Naive thymus-derived CD8-positive, alpha-beta T cell (primary cell): ENCODE measurements at regions not wholly inside any gene's neighbourhood (a gene's known extent, or its start where the extent isn't known, plus 50 kb on each side); places are given as distances from the start of the nearest gene placed in this dataset.

Experiments
- ATAC-seq, 2 donors: fragments of 150-1000 bp; cut with Tn5 transposase in 1 of 2; sonication (Bioruptor Pico), chemical (Tn5 transposase) in 1 of 2; 1 replicate in 1 of 2; 2 replicates in 1 of 2; pipeline ENCODE4 v1.10.0; 2021; ENCODE audit warnings: mild to moderate bottlenecking in 2 of 2, moderate library complexity in 2 of 2
- POLR2A ChIA-PET: fragments of 350-600 bp; sonication (Branson Sonifier 250); formaldehyde crosslinking; loops from one replicate; lab custom pipeline; 2021; ENCODE audit warnings: antibody characterized with exemption; lab: Charles Lee
- DNase-seq, 10 donors: peaks; one replicate each; pipeline versions ENCODE4 v3.0.0 to v3.0.0-alpha.2; 2020 to 2022
- H3K27ac Mint-ChIP-seq, 10 donors: one replicate each; pipeline ENCODE4 v1.8.0; 2020 to 2022; ENCODE audit warnings: mild to moderate bottlenecking in 10 of 10, mixed read lengths in 10 of 10, moderate library complexity in 4 of 10, inconsistent platforms in 1 of 10
- H3K27me3 Mint-ChIP-seq, 5 donors: one replicate each; pipeline ENCODE4 v1.8.0; 2021 to 2022; ENCODE audit warnings: mixed read lengths in 5 of 5
- H3K36me3 Mint-ChIP-seq, 3 donors: one replicate each; pipeline ENCODE4 v1.8.0; 2020 to 2022; ENCODE audit warnings: mixed read lengths in 3 of 3, mild to moderate bottlenecking in 2 of 3, inconsistent platforms in 1 of 3
- H3K4me1 Mint-ChIP-seq, 4 donors: one replicate each; pipeline ENCODE4 v1.8.0; 2021 to 2022; ENCODE audit warnings: mixed read lengths in 4 of 4
- H3K4me3 Mint-ChIP-seq, 10 donors: one replicate each; pipeline ENCODE4 v1.8.0; 2020 to 2022; ENCODE audit warnings: mild to moderate bottlenecking in 10 of 10, mixed read lengths in 10 of 10, moderate library complexity in 6 of 10, inconsistent platforms in 1 of 10
- H3K9me3 Mint-ChIP-seq, 9 donors: one replicate each; pipeline ENCODE4 v1.8.0; 2020 to 2022; ENCODE audit warnings: mixed read lengths in 9 of 9, mild to moderate bottlenecking in 3 of 9, inconsistent platforms in 1 of 9, moderate library complexity in 1 of 9

GRCh38 chr14:29236848-29237247, 470.3 kb downstream of the FOXG1 start:
- ATAC-seq (no peak), DNase-seq (no peak)
- no peaks in the 10 kb centered on the region for H3K27me3 Mint-ChIP-seq
- no peak overlapping the region for H3K4me3 Mint-ChIP-seq
- H3K27ac Mint-ChIP-seq, result no peak overlapping the region
- no peaks in the 10 kb centered on the region for H3K36me3 Mint-ChIP-seq
- H3K4me1 Mint-ChIP-seq, result no peaks in the 10 kb centered on the region
- peaks cover 0 to 15% (median 4%) of the 10 kb centered on the region in 9 donors for H3K9me3 Mint-ChIP-seq
- POLR2A ChIA-PET, result no interaction called here

- H3K36me3 Mint-ChIP-seq, result no peaks in the 10 kb centered on the region
- DNase-seq (no peak), ATAC-seq (no peak)
- peaks cover 2 to 17% (median 5%) of the 10 kb centered on the region in 9 donors for H3K9me3 Mint-ChIP-seq
- no peak overlapping the region for H3K27ac Mint-ChIP-seq
- H3K27me3 Mint-ChIP-seq, result no peaks in the 10 kb centered on the region
- POLR2A ChIA-PET, result no interaction called here
- H3K4me3 Mint-ChIP-seq, result no peak overlapping the region
- no peaks in the 10 kb centered on the region for H3K4me1 Mint-ChIP-seq
Measured at GRCh38 chr14:29240066-29240465, 473.5 kb downstream of the FOXG1 start.

- H3K27me3 Mint-ChIP-seq, result no peaks in the 10 kb centered on the region
- no peak for DNase-seq
- no peaks in the 10 kb centered on the region for H3K4me1 Mint-ChIP-seq
- H3K4me3 Mint-ChIP-seq, result no peak overlapping the region
- POLR2A ChIA-PET, result no interaction called here
- H3K27ac Mint-ChIP-seq, result no peak overlapping the region
- H3K9me3 Mint-ChIP-seq, result peaks cover 2 to 28% (median 15%) of the 10 kb centered on the region in 9 donors
- ATAC-seq, result no peak
- H3K36me3 Mint-ChIP-seq, result no peaks in the 10 kb centered on the region
Measured at GRCh38 chr14:29242755-29243754, 476.5 kb downstream of the FOXG1 start.

DNA sequence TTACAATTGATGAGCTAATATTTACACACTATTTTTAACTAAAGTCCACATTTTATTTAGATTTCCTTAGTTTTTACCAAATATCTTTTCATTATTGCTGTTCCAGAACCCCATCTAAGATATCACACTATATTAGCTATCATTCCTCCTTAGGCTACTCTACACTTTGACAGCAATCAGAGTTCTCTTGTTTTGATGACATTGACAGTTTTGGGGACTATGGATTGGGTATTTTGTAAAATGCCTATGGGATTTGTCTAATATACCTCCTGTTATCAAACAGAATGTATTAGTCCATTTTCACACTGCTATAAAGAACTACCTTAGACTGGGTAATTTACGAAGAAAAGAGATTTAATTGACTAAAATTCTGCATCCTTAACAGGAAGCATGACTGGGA, 489.1 kb downstream of the FOXG1 start:
- Mint-ChIP-seq H3K27me3 (no peaks in the 10 kb centered on the region), H3K4me1 (no peaks in the 10 kb centered on the region), H3K9me3 (peaks cover 0 to 31% (median 15%) of the 10 kb centered on the region in 9 donors), H3K4me3 (no peak overlapping the region), H3K36me3 (peaks cover 0 to 6% (median 0%) of the 10 kb centered on the region in 3 donors), H3K27ac (no peak overlapping the region)
- DNase-seq (no peak), ATAC-seq (no peak)
- POLR2A ChIA-PET, result no interaction called here

DNA sequence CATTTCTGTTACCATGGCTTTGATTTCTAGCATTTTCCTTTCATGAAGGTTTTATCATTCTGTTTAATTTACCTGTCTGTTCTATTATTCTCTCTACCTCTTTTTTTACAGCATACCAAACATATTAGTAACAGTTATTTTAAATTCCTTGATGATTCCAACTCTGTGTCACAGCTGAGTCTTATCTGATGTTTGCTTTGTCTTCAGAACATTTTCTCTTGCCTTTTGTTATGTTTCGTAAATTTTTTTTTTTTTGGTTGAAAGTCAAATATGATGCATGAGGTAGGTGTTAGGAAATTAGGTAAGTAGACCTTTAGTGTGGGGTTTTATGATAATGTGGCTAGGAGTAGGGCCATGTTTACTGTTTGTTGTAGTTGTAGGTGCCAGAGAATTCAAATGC, 496.4 kb downstream of the FOXG1 start:
- POLR2A ChIA-PET, result no interaction called here
- Mint-ChIP-seq H3K4me1 (no peaks in the 10 kb centered on the region), H3K27me3 (no peaks in the 10 kb centered on the region), H3K27ac (no peak overlapping the region), H3K4me3 (no peak overlapping the region), H3K36me3 (no peaks in the 10 kb centered on the region), H3K9me3 (peaks cover 6 to 41% (median 15%) of the 10 kb centered on the region in 9 donors)
- no peak for DNase-seq
- no peak for ATAC-seq

- Mint-ChIP-seq H3K9me3 (peaks cover 9 to 38% (median 15%) of the 10 kb centered on the region in 9 donors), H3K4me3 (no peak overlapping the region), H3K27ac (no peak overlapping the region), H3K27me3 (no peaks in the 10 kb centered on the region), H3K4me1 (no peaks in the 10 kb centered on the region), H3K36me3 (no peaks in the 10 kb centered on the region)
- ATAC-seq, result no peak
- POLR2A ChIA-PET, result no interaction called here
- no peak for DNase-seq
Measured at GRCh38 chr14:29264865-29265264, 498.3 kb downstream of the FOXG1 start.

GRCh38 chr14:29265852-29266251, 499.3 kb downstream of the FOXG1 start:
- no peak overlapping the region for H3K4me3 Mint-ChIP-seq
- DNase-seq (no peak), ATAC-seq (no peak)
- H3K27ac Mint-ChIP-seq, result no peak overlapping the region
- H3K36me3 Mint-ChIP-seq, result no peaks in the 10 kb centered on the region
- POLR2A ChIA-PET, result no interaction called here
- peaks cover 9 to 41% (median 15%) of the 10 kb centered on the region in 9 donors for H3K9me3 Mint-ChIP-seq
- no peaks in the 10 kb centered on the region for H3K4me1 Mint-ChIP-seq
- no peaks in the 10 kb centered on the region for H3K27me3 Mint-ChIP-seq

DNA sequence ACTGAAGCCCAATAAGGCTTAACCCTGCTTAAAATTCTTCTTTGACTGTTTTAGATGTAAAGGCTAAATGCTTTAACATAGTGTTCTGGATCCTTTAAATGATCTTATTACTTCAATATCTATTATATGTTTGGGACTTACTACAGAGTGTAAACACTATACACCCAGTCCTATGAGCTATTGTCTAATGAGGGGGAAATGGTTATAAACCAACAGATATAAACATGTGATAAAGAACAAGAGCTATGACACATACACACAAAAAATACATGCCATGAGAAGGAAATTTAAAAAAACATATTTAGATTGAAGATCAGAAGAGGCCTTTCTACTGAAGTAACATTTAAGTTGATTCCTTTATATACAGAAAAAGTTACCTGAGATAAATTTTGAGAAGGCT, 505.1 kb downstream of the FOXG1 start:
- no peaks in the 10 kb centered on the region for H3K4me1 Mint-ChIP-seq
- ATAC-seq, result no peak
- no peaks in the 10 kb centered on the region for H3K27me3 Mint-ChIP-seq
- POLR2A ChIA-PET, result no interaction called here
- no peak overlapping the region for H3K4me3 Mint-ChIP-seq
- H3K9me3 Mint-ChIP-seq, result peaks cover 0 to 21% (median 7%) of the 10 kb centered on the region in 9 donors
- H3K27ac Mint-ChIP-seq, result no peak overlapping the region
- no peaks in the 10 kb centered on the region for H3K36me3 Mint-ChIP-seq
- no peak for DNase-seq

DNA sequence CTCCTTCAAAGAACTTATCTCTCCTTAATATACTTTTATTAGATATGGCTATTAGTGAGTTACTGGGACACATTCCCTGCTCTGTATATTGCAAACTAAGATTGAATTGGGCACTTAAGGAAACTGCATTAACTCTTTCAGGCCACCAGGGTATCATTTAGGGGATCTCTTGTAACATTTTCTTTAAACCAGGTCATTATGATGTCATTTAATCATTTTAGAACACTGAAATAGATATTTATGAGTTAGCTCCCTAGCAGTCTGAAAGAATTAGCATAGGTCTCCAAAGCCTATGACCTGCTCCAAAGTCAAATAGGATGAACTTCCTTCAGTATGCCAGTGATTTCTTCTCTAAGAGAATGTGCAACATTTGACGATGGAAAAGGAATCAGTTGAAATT, 506.9 kb downstream of the FOXG1 start:
- no peak overlapping the region for H3K27ac Mint-ChIP-seq
- no peaks in the 10 kb centered on the region for H3K36me3 Mint-ChIP-seq
- peaks cover 0 to 12% (median 5%) of the 10 kb centered on the region in 9 donors for H3K9me3 Mint-ChIP-seq
- ATAC-seq, result no peak
- no peak for DNase-seq
- no peaks in the 10 kb centered on the region for H3K27me3 Mint-ChIP-seq
- POLR2A ChIA-PET, result no interaction called here
- no peak overlapping the region for H3K4me3 Mint-ChIP-seq
- no peaks in the 10 kb centered on the region for H3K4me1 Mint-ChIP-seq

DNA sequence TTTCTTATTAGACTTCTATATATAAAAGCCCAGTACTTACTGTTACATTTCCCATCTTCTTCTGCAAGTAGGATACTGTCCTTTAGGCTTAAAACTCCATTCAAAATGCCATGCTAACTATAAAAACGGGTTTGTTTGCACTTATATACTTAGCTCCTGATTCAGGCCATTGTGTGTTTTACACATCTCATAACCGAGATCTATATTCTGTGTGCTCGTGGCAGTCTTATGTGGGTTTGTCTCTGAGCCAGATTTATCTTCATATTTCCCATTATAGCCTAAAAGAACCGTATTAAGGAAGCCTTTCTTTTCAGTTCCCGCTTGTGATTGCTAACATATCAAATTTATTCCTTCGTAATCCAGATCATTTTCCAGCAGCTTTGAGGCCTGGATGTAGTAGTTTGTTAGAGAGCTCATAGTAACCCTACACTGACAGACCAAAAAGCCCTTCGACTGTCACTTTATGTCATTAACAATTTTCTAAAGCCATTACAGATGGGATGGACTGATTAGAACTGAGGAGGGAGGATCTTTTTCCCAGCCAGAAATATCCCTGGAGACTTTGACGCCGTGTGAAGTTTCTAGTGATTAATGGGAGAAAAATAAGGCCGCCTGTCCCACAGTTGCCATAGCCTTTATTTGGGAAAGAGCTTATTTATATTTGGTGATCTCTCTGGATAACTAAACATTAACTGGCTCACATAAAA, 508.5 kb downstream of the FOXG1 start:
- Mint-ChIP-seq H3K4me3 (no peak overlapping the region), H3K27ac (no peak overlapping the region), H3K9me3 (peaks cover 0 to 15% (median 6%) of the 10 kb centered on the region in 9 donors), H3K27me3 (peaks cover 0 to 1% (median 0%) of the 10 kb centered on the region in 5 donors), H3K4me1 (no peaks in the 10 kb centered on the region), H3K36me3 (no peaks in the 10 kb centered on the region)
- POLR2A ChIA-PET, result no interaction called here
- ATAC-seq (no peak), DNase-seq (no peak)

DNA sequence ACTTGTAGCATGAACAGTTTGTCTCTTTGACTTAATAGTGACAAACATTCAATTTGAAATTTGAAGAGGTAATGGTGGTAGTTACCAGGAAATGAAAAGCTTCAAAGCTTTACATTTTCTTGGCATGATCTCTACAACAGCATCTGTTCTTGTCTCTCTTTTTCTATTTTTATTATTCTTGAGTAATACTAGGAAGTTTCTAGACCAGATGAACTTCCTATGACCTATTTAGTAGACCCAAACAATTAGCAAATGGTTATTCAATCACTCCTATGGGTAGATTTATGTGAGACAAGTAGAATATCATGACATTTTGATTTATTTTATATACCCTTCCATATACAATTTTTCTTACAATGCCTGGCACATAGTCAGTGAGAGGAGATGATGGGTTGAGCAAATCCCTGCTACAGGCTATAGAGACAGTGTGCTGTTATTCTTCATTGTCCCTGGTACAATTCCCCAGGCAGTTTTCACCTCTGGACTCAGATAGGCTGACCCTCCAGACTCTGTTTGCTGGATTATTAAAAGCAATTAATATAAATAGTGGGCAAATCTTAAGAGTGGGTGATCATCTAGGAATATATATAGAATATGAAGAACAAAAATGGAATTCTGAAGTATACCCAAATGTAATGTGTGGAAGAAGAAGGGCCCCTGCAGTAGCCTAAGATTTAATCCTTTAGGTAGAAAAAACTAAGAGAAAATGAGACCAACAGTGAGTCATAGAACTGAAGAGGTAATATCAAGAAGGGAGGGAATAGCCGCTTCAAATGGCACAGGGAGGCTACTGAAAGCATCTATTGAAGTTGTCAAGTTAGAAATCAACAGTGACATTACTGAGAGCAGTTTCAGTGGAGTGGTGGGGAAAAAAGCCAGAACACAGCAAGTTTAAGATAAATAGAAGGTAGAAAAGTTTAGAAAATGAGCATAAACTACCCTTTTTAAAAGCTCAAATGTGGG, 512.0 kb downstream of the FOXG1 start:
- DNase-seq, result no peak
- Mint-ChIP-seq H3K9me3 (peaks cover 0 to 12% (median 4%) of the 10 kb centered on the region in 9 donors), H3K36me3 (peaks cover 0 to 4% (median 0%) of the 10 kb centered on the region in 3 donors), H3K27me3 (peaks cover 0 to 1% (median 0%) of the 10 kb centered on the region in 5 donors), H3K27ac (no peak overlapping the region), H3K4me1 (no peaks in the 10 kb centered on the region), H3K4me3 (no peak overlapping the region)
- no peak for ATAC-seq
- POLR2A ChIA-PET, result no interaction called here

- no peak overlapping the region for H3K27ac Mint-ChIP-seq
- ATAC-seq (no peak), DNase-seq (no peak)
- H3K9me3 Mint-ChIP-seq, result peaks cover 0 to 18% (median 4%) of the 10 kb centered on the region in 9 donors
- POLR2A ChIA-PET, result no interaction called here
- peaks cover 0 to 4% (median 0%) of the 10 kb centered on the region in 3 donors for H3K36me3 Mint-ChIP-seq
- peaks cover 0 to 1% (median 0%) of the 10 kb centered on the region in 5 donors for H3K27me3 Mint-ChIP-seq
- H3K4me1 Mint-ChIP-seq, result no peaks in the 10 kb centered on the region
- H3K4me3 Mint-ChIP-seq, result no peak overlapping the region
Measured at GRCh38 chr14:29282169-29282568, 515.6 kb downstream of the FOXG1 start.
